Urinary bladder (tissue), 3 donors: ENCODE measurements at regions not wholly inside any gene's neighbourhood (a gene's known extent, or its start where the extent isn't known, plus 50 kb on each side); places are given as distances from the start of the nearest gene placed in this dataset.

Experiments
- DNase-seq: peaks from one replicate; pipeline ENCODE4 v3.0.0-alpha.2; 2015; ENCODE audit errors: extremely low spot score
- H3K27ac ChIP-seq: one replicate; pipeline ENCODE4 v1.5.1; 2013; ENCODE audit warnings: low read depth, mild to moderate bottlenecking, moderate library complexity
- H3K36me3 ChIP-seq: one replicate; pipeline ENCODE4 v1.6.1; 2013; ENCODE audit warnings: mild to moderate bottlenecking, moderate library complexity; ENCODE audit not compliant: insufficient read depth
- H3K4me1 ChIP-seq: one replicate; pipeline ENCODE4 v1.6.1; 2013; ENCODE audit warnings: mild to moderate bottlenecking, moderate library complexity; ENCODE audit not compliant: insufficient read depth
- H3K4me3 ChIP-seq: one replicate; pipeline ENCODE4 v1.5.1; 2013; ENCODE audit warnings: low read depth, low read length
- WGBS: extraction: QIAGEN DNeasy Blood & Tissue Kit; methylation state at CpG from one replicate; pipeline ENCODE4 v1.1.7; 2013; 5-methylcytosine and 5-hydroxymethylcytosine counted together
- donor health status: healthy with polysubstance abuse.
- donor health status: healthy.

DNA sequence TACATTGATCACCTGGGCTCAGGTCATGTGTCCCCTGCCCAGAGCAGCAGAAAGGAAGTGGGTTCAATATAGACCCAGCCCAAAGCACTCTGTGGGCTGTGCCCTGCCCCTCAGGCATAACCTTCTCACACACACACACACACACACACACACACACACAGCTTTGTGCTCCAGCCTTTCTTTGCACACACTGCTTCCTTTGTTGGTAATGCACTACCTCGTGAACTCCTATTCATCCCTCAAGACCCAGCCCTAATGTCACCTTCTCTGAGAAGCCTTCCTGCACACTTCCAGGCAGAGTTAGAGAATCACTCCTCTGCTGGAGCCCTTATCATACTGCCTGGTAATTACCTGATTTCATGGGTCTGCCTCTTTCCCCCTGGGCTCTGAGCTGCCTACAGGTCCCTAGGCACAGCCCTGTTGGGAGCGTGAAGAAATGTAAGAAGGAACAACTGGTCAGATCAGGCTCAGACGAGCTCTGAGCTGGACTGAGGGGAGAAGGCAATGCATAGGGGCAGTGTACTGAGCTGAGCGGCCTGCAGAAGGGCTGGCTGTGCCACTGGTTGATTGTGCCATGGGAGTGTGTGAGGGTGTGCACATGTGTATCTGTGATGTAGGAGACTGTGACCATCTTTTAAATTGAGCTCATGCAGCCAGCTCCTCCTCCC is 210.3 kb downstream of the GLI2 start:
- no peak for DNase-seq
- H3K27ac ChIP-seq: no peak overlapping the region
- no peaks in the 10 kb centered on the region for H3K36me3 ChIP-seq
- no peak overlapping the region for H3K4me3 ChIP-seq
- no peaks in the 10 kb centered on the region for H3K4me1 ChIP-seq
- 96% methylated on average over 4 of the region's 4 CpGs for WGBS

DNA sequence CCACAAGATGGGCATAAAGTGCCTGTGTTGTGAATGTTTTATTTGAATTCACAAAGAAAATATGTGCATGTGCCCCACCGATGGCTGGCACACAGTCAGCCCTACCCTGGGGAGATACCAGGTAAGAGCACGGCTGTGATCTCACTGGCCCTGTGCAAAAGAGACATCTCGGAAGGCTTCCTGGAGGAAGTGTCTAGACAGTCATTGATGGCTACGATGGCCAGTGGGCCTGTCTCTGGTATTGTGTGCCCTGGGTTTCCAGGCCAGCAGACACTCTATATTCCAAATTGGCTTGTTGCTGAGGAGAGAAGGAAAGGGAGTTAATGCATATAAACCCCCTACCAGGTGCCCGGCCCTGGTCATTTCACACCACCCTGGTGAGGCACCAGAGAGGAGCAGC is 211.7 kb downstream of the GLI2 start:
- Histone ChIP-seq H3K4me1 (no peaks in the 10 kb centered on the region), H3K36me3 (no peaks in the 10 kb centered on the region), H3K4me3 (no peak overlapping the region), H3K27ac (no peak overlapping the region)
- 95% methylated on average over 5 of the region's 5 CpGs for WGBS
- no peak for DNase-seq

- WGBS: 89% methylated on average over 10 of the region's 10 CpGs
- no peaks in the 10 kb centered on the region for H3K4me1 ChIP-seq
- no peak overlapping the region for H3K27ac ChIP-seq
- no peak overlapping the region for H3K4me3 ChIP-seq
- no peak for DNase-seq
- no peaks in the 10 kb centered on the region for H3K36me3 ChIP-seq
Measured at GRCh38 chr2:120947982-120948661, 212.5 kb downstream of the GLI2 start.

DNA sequence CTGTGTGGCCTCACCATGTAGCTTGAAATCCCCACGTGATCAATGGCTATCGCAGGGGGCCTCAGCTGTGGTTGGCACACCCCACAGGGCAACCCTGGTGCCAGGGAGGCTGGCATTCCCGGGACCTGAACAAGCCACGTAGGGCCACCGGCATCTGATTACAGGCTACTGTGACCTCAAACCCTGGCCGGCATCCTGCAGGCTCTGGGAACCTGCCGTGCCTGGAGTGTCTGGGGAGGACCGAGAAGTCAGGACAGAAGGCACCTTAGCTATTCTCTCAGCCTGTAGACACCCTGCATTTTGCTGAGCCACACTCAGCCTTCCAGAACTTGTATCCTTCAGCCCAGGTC is 213.0 kb downstream of the GLI2 start:
- Histone ChIP-seq H3K27ac (no peak overlapping the region), H3K4me1 (no peaks in the 10 kb centered on the region), H3K4me3 (no peak overlapping the region), H3K36me3 (no peaks in the 10 kb centered on the region)
- WGBS: 92% methylated on average over 8 of the region's 8 CpGs
- no peak for DNase-seq

GRCh38 chr2:120949027-120949956 is 213.6 kb downstream of the GLI2 start:
- Histone ChIP-seq H3K36me3 (no peaks in the 10 kb centered on the region), H3K27ac (no peak overlapping the region), H3K4me1 (no peaks in the 10 kb centered on the region), H3K4me3 (no peak overlapping the region)
- 88% methylated on average over 12 of the region's 12 CpGs for WGBS
- DNase-seq: no peak

DNA sequence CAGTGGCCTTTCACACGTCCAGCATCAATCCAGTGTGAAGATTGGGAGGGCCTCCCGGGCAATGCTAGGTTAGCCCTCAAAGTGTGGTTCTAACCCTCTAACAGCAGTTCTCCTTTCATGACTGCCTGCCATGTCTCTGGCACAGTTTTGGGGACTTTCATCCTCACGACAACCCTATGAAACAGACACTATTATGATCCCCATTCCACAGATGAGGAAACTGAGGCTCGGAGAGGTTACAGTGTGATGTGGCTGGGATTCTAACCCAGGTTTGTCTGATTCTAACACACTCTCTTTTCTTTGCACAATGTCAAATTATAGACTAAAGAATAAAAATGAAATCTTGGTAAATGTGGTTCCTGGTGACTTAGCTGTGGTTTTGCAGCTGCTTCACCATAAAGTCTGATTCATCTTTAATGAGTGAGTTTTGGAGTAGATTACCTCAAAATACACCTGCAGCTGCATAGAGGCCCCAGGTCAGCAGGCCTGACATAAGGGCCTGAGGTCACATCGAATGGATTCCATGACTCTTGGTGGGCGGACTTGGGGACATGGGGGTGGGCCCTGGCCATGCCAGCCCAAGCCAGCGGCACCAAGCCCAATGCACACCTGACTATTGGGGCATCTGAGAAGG is 214.4 kb downstream of the GLI2 start:
- no peaks in the 10 kb centered on the region for H3K4me1 ChIP-seq
- 91% methylated on average over 7 of the region's 7 CpGs for WGBS

DNA sequence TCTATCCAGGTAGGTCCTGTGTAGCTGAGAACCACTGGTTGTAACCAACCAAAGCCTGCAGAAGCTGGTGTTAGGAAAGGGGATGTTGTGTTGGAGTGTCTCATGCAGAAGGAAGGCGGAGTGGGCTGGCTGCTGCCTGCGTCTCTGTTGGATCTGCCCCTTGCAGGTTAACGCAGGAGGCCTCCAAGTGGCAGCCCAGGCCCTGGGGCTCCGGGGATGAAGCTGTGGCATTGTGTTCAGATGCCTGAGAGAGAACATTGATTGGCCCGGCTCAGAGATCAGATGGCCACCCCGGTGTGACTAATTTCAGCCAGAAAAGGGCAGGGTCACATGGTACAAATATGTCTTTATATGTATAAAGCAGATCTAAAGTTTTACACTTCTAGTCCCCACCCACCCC is 216.0 kb downstream of the GLI2 start:
- H3K4me3 ChIP-seq: no peak overlapping the region
- WGBS: 71% methylated on average over 6 of the region's 6 CpGs
- DNase-seq: no peak

More for the DNA sequence above, 214.4 kb downstream of the GLI2 start:
- no peak overlapping the region for H3K27ac ChIP-seq
- H3K4me3 ChIP-seq: no peak overlapping the region
- no peak for DNase-seq
- H3K36me3 ChIP-seq: no peaks in the 10 kb centered on the region

DNA sequence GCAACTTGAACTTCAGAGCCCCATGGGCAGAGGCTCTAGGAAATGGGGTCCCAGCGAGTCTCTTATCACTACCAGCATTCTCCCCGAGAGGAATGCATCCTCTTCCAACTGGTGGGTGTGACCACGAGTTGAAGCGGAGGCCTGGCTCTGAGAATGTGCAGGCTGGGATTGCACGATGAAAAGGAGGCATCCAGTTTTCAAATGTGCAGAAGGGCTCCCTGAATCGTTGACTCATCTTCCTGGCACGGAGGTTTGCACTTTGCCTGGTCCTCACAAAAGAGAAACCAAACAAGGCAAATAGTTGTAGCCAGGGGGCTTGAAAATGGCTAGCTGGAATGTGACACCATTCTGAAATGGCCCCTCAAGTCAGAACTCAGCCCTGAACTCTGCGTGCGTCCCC is 216.7 kb downstream of the GLI2 start:
- no peak for DNase-seq
- Histone ChIP-seq H3K4me1 (no peaks in the 10 kb centered on the region), H3K4me3 (no peak overlapping the region), H3K36me3 (no peaks in the 10 kb centered on the region), H3K27ac (no peak overlapping the region)
- WGBS: 62% methylated on average over 9 of the region's 9 CpGs

More for the DNA sequence above, 216.0 kb downstream of the GLI2 start:
- no peaks in the 10 kb centered on the region for H3K36me3 ChIP-seq
- no peaks in the 10 kb centered on the region for H3K4me1 ChIP-seq
- H3K27ac ChIP-seq: no peak overlapping the region

DNA sequence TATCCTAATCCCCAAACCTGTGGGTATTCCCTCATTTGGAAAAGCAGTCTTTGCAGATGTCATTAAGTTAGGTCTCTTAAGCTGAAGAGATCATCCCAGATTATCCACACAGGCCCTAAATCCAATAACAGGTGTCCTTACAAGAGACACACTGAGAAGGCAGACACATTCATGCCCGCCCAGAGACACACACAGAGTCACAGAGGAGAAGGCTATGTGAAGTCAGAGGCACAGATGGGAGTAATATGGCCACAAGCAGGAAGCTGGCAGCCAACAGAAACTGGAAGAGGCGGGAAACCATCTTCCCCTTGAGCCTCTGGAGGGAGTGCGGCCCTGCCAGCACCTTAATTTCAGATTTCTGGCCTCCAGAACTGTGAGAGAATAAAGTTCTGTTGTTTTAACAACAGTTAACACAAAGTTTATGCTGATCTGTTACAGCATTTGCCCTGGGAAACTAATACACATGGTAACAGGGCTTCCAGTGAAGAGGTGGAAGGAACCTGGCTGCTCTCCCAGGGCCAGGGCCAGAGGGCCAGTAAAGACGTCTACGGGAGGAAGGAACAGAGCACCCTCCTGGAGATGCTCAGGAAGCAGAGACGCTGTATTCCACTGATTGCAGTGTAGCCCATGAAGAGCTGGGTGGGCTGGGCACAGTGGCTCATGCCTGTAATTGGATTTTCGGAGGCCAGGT is 217.5 kb downstream of the GLI2 start:
- H3K4me3 ChIP-seq: no peak overlapping the region
- no peaks in the 10 kb centered on the region for H3K36me3 ChIP-seq
- DNase-seq: no peak
- WGBS: 81% methylated on average over 7 of the region's 7 CpGs
- H3K27ac ChIP-seq: no peak overlapping the region
- no peaks in the 10 kb centered on the region for H3K4me1 ChIP-seq

DNA sequence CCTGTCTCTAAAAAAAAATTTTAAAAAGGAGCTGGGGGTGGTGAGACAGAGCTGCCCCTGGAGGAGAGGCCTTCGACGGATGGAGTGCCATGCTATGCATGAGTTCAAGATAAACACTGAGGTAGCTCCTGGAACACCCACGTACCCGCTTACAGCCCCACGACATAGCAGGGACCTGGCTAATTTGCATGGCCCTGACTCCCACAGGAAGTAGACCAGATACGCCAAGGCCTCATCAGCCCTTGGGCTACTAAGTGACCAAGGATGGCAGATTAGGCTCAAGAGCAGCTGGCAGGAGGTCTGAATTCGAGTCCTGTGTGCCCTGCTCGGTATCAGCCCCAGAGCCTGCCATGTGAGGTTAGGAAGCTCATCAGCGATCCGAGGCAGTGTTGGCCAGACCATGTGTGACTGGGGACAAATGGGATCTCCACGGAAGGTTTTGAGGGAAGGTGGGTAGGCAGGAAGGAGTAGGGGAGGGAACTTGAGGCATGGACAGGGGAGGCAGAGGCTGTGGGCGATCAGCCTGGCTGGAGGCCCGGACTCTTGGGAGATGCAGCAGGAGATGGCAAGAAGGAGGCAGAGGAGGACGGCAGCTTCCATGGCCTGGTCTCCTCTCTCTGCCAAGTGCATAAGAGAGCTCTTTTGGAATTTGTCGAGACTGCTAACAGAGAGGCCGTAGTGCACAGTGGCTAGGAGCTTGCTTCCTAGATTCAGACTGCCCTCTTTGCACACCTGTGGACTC is 218.3 kb downstream of the GLI2 start:
- WGBS: 92% methylated on average over 16 of the region's 16 CpGs
- no peak overlapping the region for H3K27ac ChIP-seq
- no peaks in the 10 kb centered on the region for H3K36me3 ChIP-seq
- no peak for DNase-seq
- H3K4me3 ChIP-seq: no peak overlapping the region
- H3K4me1 ChIP-seq: no peaks in the 10 kb centered on the region

DNA sequence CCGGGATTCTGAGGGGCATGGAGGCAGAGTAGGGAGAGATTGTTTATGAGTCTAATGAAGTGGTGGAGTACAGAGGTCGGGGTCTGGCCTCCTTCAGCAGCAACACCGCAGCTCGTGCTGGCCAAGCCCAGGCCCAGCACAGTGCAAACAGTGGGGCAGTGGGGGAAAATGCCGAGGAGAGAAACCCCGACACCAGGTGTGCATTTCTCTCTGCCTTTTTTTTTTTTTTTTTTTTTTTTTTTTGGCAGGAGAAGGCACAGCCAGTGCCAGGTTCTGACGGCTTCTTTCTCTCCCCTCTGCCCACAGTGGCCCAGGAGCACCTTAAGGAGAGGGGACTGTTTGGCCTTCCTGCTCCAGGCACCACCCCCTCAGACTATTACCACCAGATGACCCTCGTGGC is 219.3 kb downstream of the GLI2 start:
- Histone ChIP-seq H3K27ac (no peak overlapping the region), H3K36me3 (no peaks in the 10 kb centered on the region), H3K4me1 (no peaks in the 10 kb centered on the region), H3K4me3 (no peak overlapping the region)
- 86% methylated on average over 8 of the region's 8 CpGs for WGBS
- no peak for DNase-seq

DNA sequence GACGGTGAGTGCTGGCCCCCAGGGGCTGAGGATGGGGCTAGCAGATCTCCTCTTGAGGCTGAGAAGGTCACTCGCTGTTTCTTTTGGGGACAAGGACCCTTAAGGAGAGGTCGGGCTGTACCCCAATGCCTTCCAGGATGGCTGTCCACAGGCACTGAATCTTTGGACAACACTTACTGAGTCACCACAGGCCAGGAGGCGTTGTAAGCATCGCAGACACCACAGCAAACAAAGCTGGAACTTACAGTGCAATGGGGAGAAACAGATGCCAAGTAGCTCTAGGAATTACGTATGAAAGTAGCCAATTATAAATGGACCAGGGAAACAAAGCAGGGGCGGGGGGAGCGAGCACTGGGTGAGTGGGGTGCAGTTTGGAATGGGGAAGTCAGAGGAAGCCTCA is 219.8 kb downstream of the GLI2 start:
- 81% methylated on average over 8 of the region's 8 CpGs for WGBS
- Histone ChIP-seq H3K36me3 (no peaks in the 10 kb centered on the region), H3K27ac (no peak overlapping the region), H3K4me3 (no peak overlapping the region), H3K4me1 (no peaks in the 10 kb centered on the region)
- no peak for DNase-seq
